RKO (cell line): ENCODE measurements at regions not wholly inside any gene's neighbourhood (a gene's known extent, or its start where the extent isn't known, plus 50 kb on each side); places are given as distances from the start of the nearest gene placed in this dataset.
"Not testable (repeated sequence)": the region's sequence is repeated elsewhere in the genome, so short reads cannot be mapped to it uniquely, and the experiment has no call there.

Source experiments
- DNase-seq: peaks from one replicate; pipeline ENCODE4 v3.0.0-alpha.2; 2016; ENCODE audit warnings: low spot score

DNA sequence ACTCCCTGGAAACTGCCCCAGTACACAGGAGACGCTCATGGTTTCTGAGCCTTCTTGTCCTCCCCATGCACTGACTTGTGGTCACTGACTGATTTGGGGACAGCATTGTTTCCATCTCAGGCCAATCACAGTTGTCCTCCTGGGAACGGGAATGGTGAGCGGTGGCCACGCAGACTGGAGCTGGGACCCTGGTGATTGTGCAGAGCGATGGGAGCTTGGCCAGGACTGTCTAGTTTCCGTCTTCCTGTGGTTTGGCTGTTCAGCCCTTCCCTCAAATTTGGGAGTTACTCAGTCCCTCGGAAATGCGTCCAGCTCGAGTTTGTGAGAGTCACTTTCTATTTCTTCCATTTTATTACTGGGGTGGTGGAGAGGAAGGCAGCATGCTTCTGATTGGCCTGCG lies 250.9 kb downstream of the ACTR3B start:
- DNase-seq: no peak

DNA sequence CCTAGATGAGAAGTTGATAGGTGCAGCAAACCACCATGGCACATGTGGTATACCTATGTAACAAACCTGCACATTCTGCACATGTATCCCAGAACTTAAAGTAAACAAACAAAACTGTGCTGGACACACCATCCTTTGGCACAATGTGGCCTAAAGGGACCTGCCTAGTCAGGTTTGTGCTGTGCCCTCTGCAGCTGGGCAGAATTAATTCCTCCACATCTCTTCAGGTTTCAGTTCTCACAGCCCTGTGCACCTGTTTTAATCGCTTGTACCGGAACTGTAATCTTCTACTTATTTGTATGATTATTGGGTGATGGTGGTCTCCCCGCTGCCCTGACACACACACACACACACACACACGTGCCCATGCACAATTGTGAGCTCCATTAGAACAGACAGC lies 252.7 kb downstream of the ACTR3B start:
- DNase-seq: no peak

DNA sequence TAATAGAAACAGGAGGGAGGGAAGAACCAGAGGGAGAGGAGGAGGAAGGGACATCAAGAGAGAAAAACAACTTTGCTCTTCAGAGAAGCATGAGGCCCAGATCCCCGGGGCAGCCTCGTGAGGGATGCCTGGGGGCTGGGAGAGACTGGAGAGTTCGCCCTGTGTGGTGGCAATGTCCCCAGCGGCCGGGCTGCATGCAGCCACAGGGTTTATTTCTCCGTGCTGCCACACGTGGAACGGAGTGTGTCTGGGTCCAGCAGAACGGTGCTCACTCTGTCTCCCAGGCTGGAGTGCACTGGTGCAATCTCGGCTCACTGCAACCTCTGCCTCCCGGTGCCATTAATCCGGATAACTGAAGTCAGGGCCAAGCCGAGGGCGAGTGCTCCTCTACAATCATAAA lies 257.7 kb downstream of the ACTR3B start:
- DNase-seq: no peak

DNA sequence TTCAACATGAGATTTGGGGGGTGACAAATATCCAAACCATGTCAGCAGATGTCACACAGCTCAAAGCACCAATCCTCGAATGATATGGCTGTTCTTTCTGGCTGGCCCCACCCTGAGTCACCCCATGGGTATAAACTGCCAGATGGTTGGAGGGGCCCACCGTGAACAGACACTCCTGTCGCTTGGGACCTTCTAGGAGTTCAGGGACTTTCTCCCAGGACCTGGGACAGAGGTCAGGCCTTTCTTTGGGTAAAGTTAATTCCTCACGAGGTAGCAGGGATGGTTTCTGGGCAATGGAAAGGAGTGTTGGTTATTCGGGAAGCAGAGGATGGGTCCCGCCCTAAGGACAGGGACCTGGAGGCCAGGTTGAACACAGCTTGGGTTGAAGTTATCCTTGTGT lies 262.0 kb downstream of the ACTR3B start:
- DNase-seq: no peak

GRCh38 chr7:153022475-153023193 lies 263.1 kb downstream of the ACTR3B start:
- no peak for DNase-seq

- no peak for DNase-seq
Measured at GRCh38 chr7:153023194-153023592, 263.6 kb downstream of the ACTR3B start.

GRCh38 chr7:153027210-153027609 lies 267.7 kb downstream of the ACTR3B start:
- DNase-seq: no peak

DNA sequence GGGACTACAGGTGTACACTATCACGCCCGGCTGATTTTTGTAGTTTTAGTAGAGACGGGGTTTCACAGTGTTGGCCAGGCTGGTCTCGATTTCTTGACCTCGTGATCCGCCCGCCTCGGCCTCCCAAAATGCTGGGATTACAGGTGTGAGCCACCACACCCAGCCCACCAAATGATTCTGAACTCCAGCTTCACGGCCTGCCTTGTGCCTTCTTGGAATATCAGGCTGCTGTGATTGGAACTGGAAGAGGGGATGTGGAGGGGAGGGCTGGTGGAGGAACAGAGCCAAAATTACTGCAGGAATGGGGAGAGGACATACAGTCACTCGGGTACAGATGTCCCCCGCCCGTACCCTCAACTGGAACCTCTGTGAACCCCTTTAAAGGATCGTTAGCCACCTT lies 268.4 kb downstream of the ACTR3B start:
- DNase-seq: no peak

DNA sequence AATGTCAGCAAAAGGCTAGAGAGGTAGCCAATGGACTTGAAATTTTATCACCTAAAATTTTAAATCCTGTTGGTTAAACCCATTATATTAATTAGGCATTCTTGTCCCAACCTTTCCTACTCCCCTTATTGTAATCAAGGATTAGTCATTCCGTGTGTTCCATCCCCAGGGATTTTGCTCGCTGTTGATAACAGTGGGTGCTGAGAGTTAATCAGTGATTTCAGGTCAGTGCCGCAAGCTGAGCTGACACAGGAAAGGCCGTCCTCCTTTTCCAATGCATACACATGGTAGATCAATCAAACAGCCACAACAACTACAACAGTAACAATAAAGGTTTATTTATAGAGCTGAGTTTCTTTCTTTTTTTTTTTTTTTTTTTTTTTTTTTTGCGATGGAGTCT lies 271.4 kb downstream of the ACTR3B start:
- DNase-seq: no peak

- DNase-seq: no peak
Measured at GRCh38 chr7:153034791-153035190, 275.2 kb downstream of the ACTR3B start.

- no peak for DNase-seq
Measured at GRCh38 chr7:153036396-153037063, 277.0 kb downstream of the ACTR3B start.

DNA sequence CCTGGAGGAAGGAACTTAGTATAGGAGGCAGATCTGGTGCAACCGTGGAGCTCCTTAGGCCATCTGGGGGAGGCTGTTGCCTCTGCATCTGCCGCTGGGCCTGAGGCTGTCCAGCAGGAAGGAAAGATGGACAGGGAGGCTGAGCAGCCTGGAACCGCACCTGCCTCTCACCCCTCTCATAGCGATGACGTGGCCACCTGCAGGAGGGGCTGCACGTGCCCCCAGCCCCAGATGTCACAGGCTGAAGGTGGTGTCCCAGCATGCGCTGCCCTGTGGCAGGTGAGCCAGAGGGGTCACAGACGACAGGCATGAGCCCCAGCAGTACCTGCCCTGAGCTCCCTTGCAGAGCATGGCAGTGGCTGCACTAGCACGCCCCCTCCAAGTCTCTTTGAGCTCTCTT lies 283.9 kb downstream of the ACTR3B start:
- no peak for DNase-seq

GRCh38 chr7:153044981-153045380 lies 285.4 kb downstream of the ACTR3B start:
- DNase-seq: no peak

DNA sequence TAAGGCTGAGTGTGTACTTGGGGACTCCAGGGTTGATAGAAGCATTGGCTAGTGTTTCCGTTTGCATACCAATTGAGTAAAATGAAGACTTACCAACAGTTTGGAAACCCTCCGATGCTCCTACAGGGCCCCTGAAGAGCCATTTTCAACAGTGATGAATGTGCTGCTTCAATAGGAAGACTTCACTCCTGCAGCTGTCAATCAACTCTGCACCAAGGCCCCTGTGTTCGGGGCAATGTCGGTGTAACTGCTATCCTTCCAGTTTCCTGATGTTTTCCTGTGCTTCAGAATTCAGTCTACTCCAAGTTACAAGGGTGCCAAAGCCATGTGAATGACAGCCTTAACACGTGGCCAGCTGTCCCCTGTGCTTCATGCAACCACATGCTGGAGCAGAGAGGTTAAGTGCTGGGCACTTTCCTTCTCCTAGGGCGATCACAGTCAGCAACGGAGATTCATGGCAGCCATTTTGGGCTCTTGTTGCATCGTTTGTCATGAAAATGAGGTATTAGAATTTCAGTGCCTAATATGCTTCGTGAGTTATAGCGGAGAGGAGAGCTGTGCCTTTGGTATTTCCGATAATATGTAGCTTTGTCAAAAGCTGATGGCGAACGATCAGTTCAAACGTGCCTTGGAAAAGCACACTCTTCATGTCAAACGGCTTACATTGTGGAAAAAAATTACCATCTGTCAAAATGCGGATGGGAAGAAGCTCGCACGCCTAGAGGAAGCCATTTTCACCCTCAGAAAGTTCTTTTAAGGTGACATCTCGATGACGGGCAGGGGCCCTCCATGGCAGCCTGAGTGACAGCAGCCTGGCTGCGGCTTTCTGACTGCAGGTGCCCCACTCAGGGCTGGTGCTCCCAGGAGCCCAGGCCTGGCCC lies 287.8 kb downstream of the ACTR3B start:
- no peak for DNase-seq

- DNase-seq: no peak
Measured at GRCh38 chr7:153052206-153052605, 292.7 kb downstream of the ACTR3B start.

DNA sequence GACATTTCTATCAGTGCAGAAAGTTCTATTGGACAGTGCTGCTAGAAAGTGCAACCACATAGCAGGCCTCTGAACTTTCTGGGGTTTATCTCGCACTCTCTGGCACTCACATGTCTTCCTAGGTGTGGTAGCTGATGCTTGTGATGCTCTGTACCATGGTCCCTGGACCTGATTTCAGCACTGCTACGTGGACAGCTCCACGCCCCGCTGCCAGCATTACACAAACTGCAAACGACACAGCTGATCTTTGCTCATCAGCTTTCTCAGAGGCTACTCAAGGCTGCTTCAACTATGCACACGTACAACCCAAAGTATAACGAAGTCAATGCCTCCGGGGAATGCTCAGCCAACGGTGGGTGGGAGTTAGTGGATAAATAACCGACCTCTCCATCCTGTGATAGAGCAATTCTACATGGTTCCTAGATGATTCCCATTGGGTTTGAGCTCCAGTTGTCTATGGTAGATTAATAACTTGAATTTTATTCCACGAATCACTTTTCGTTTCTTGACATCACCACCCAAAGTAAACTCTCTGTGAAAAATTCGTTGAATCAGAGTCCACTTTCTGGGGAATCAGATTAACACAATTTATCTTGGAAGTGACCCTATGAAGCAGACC lies 302.5 kb downstream of the ACTR3B start:
- peak; percentile 59 for DNase-seq

DNA sequence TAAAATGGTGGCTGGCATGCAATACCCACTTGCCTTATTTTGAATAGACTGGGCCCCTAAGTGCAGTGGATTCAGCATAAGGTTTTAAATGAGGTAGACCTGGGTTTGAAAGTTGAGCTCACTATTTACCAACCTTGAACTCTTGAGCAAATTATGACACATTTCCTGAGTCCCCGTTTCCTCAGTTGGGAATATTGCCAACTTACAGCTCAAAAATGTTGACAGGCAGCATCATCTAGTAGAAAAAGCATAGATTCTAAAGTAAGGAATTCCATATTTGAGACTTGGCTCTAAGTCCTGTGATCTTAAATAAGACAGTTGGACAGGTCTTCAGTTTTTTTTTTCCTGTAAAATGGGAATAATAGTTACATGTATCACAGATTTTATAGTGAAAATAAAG lies 305.5 kb downstream of the ACTR3B start:
- DNase-seq: peak; percentile 25

DNA sequence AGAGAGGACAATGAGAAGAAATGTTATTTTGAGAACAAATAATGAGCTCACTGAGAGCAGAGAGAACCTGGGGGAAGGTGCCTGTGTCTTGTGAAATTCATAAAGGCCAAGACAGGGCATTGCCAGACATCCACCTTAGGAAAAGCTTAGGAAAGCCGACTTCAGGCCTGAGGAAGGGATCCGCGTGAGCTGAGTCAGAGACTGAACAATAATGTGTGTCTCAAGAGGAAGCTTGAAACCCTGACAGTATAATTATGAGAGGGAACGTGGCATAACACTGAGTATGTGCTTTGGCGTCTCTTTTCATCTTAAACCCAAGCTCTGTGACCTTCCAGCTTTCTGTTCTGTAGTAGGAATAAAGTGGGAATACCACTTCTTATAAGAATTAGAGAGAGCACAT lies 307.2 kb downstream of the ACTR3B start:
- no peak for DNase-seq

DNA sequence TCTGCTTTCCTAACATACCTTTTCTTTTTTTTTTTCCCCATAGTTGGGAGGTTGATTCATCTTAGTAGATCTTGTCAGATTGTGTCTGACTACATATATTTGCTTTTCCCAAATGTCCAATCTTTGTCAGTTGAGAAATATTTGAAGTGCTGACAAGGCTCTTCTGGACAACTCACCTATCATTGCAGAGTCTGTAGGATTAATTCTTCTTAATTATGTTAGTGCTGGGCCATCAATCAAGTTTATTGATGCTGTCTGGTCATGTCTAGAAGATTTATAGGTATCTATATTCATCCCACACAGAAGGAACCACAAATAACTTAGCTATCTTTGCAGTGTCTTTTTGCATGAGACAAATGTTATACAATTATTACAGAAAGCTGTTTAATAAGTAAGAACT lies 310.6 kb downstream of the ACTR3B start:
- DNase-seq: no peak

DNA sequence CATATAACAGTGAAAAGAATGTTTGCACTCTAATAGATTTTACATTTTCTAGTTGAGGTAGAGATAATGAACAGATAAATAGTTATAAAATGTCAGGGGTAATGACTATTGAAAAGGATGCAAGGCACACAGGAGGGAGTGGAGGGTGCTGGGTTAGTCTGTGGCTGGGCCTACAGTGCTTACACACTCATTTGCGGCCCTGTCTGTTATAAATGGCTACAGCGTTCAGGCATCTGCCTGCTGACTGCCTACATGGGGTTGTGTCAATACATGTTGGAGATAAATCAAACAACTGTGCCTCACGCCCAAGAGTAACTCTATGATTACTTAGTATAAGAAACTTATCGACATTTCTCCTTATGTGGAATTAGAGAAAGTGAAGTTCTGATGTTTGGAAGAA lies 313.3 kb downstream of the ACTR3B start:
- DNase-seq: no peak

DNA sequence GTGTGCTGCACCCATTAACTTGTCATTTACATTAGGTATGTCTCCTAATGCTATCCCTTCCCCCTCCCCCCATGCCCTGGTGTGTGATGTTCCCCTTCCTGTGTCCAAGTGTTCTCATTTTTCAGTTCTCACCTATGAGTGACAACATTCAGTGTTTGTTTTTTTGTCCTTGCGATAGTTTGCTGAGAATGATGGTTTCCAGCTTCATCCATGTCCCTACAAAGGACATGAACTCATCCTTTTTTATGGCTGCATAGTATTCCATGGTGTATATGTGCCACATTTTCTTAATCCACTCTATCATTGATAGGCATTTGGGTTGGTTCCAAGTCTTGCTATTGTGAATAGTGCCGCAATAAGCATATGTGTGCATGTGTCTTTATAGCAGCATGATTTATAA lies 316.7 kb downstream of the ACTR3B start:
- DNase-seq: not testable (repeated sequence)

- no peak for DNase-seq
Measured at GRCh38 chr7:153081496-153081895, 321.9 kb downstream of the ACTR3B start.

- DNase-seq: no peak
Measured at GRCh38 chr7:153084278-153084677, 324.7 kb downstream of the ACTR3B start.
